ENCODE measurements at regions not wholly inside any gene's neighbourhood (a gene's known extent, or its start where the extent isn't known, plus 50 kb on each side); places are given as distances from the start of the nearest gene placed in this dataset.

DNA sequence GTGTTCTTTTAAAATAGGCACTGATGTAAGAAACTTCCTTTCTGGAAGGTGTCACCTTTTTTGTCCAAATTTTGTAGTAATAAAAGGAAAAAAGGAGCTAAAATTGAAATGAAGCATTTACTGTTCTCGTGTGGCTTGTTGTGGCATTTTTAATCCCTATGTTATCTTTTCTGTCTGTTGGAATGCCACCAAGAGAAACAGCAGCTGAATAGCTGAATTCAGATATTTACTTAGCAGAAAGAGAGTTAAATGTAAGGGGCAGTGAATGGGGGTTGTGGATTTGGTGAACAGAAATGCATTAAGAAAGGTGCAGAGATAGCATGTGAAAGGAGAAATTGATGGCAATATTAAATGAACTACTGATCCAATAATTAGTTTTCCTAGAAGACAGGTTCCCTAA, 573.6 kb upstream of the EPHA7 start:
- TF ChIP-seq POLR2A (IDR thresholded peaks at IDR 0.05) (no peak), EP300 (IDR thresholded peaks at IDR 0.05) (no peak), POLR2AphosphoS5 (IDR thresholded peaks at IDR 0.05) (no peak), CTCF (IDR thresholded peaks at IDR 0.05) (no peak)
- Histone ChIP-seq H3K4me3 (no peak overlapping the region), H3K27ac (no peak overlapping the region), H3K27me3 (no peaks in the 10 kb centered on the region), H3K9me3 (no peaks in the 10 kb centered on the region), H3K4me1 (no peaks in the 10 kb centered on the region), H3K36me3 (no peaks in the 10 kb centered on the region)
- ATAC-seq: no peak
- WGBS, 2 donors (ENCODE audit: low coverage in 1 of 2): 0 to 12% methylated on average over 1 of the region's 1 CpG

DNA sequence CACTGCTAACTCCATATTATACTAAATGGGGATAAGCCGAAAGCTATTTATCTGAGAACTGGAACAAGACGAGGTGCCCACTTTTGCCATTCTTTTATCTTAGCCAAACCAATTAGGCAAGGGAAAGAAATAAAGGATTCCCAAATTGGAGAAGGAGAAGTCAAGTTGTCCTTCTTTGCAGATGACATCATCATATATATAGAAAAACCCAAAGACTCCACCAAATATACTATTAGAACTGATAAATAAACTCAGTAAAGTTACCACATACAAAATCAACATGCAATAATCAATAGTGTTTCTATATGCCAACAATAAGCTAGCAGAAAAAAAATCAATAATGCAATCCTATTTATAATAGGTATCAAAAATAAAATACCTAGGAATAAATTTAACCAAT, 570.3 kb upstream of the EPHA7 start:
- TF ChIP-seq EP300 (IDR thresholded peaks at IDR 0.05): no peak
- TF ChIP-seq POLR2AphosphoS5 (IDR thresholded peaks at IDR 0.05): no peak
- no peak for TF ChIP-seq CTCF (IDR thresholded peaks at IDR 0.05)
- no peak for TF ChIP-seq POLR2A (IDR thresholded peaks at IDR 0.05)
- H3K36me3 ChIP-seq: no peaks in the 10 kb centered on the region
- 91 to 100% methylated on average over 2 of the region's 2 CpGs for WGBS, 2 donors (ENCODE audit: low coverage in 1 of 2)
- no peaks in the 10 kb centered on the region for H3K9me3 ChIP-seq
- H3K27me3 ChIP-seq: no peaks in the 10 kb centered on the region
- no peaks in the 10 kb centered on the region for H3K4me1 ChIP-seq
- no peak overlapping the region for H3K4me3 ChIP-seq
- ATAC-seq: no peak
- no peak overlapping the region for H3K27ac ChIP-seq

GRCh38 chr6:93985953-93986352, 566.6 kb upstream of the EPHA7 start:
- no peak overlapping the region for H3K27ac ChIP-seq
- no peaks in the 10 kb centered on the region for H3K9me3 ChIP-seq
- WGBS, 2 donors (ENCODE audit: low coverage in 1 of 2): 89% methylated on average over 1 of the region's 2 CpGs; no CpG with 5 or more reads in 1 of the 2 donors
- no peaks in the 10 kb centered on the region for H3K36me3 ChIP-seq
- H3K27me3 ChIP-seq: no peaks in the 10 kb centered on the region
- TF ChIP-seq POLR2A (IDR thresholded peaks at IDR 0.05) (no peak), CTCF (IDR thresholded peaks at IDR 0.05) (no peak), POLR2AphosphoS5 (IDR thresholded peaks at IDR 0.05) (no peak), EP300 (IDR thresholded peaks at IDR 0.05) (no peak)
- H3K4me1 ChIP-seq: no peaks in the 10 kb centered on the region
- no peak for ATAC-seq
- no peak overlapping the region for H3K4me3 ChIP-seq

DNA sequence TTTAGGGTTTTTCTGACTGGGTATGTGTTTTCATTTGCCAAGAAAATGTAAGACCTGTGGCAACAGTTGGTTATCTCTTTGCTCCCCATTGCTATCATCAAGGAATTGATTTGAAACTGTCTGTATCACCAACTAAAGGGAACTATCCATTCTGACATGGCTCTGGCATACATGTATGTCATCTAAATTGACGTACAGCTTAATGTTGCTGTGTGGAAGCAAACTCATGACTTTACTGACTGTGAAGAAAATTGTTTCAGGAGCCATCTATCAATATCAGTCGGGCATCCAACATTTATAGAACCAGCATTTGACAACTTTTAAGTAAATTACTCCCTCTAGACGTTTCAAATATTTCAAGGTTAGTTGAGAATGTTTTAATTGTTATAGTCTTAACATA, 555.8 kb upstream of the EPHA7 start:
- no peak for ATAC-seq
- 73 to 75% methylated on average over 2 to 3 of the region's 3 CpGs for WGBS, 2 donors (ENCODE audit: low coverage in 1 of 2)
- H3K27me3 ChIP-seq: no peaks in the 10 kb centered on the region
- no peak overlapping the region for H3K4me3 ChIP-seq
- H3K27ac ChIP-seq: no peak overlapping the region
- TF ChIP-seq POLR2AphosphoS5 (IDR thresholded peaks at IDR 0.05): no peak
- TF ChIP-seq POLR2A (IDR thresholded peaks at IDR 0.05): no peak
- no peak for TF ChIP-seq EP300 (IDR thresholded peaks at IDR 0.05)
- TF ChIP-seq CTCF (IDR thresholded peaks at IDR 0.05): no peak
- H3K4me1 ChIP-seq: no peaks in the 10 kb centered on the region
- no peaks in the 10 kb centered on the region for H3K9me3 ChIP-seq
- H3K36me3 ChIP-seq: no peaks in the 10 kb centered on the region

- no peak overlapping the region for H3K4me3 ChIP-seq
- H3K36me3 ChIP-seq: no peaks in the 10 kb centered on the region
- no peaks in the 10 kb centered on the region for H3K27me3 ChIP-seq
- TF ChIP-seq EP300 (IDR thresholded peaks at IDR 0.05) (no peak), POLR2A (IDR thresholded peaks at IDR 0.05) (no peak), POLR2AphosphoS5 (IDR thresholded peaks at IDR 0.05) (no peak), CTCF (IDR thresholded peaks at IDR 0.05) (no peak)
- no peak for ATAC-seq
- H3K4me1 ChIP-seq: no peaks in the 10 kb centered on the region
- no peak overlapping the region for H3K27ac ChIP-seq
- WGBS, 2 donors (ENCODE audit: low coverage in 1 of 2): 54 to 58% methylated on average over 2 of the region's 2 CpGs
- no peaks in the 10 kb centered on the region for H3K9me3 ChIP-seq
These were observed 555.0 kb upstream of the EPHA7 start for GRCh38 chr6:93974332-93974731.
